ENCODE measurements at regions not wholly inside any gene's neighbourhood (a gene's known extent, or its start where the extent isn't known, plus 50 kb on each side); places are given as distances from the start of the nearest gene placed in this dataset.

GRCh38 chr1:157288006-157288405 lies 149.8 kb upstream of the ETV3 start:
- no peak for DNase-seq
- intact Hi-C loops (cut with micrococcal nuclease) = no loop called here
- Histone ChIP-seq H4K20me1 (ENCODE audit: insufficient read depth, low read length) (no peaks in the 10 kb centered on the region), H3K4me2 (replicated peaks; ENCODE audit: extremely low read depth, low read length, poor library complexity, severe bottlenecking) (no peak overlapping the region), H3K9ac (ENCODE audit: insufficient read depth, low read length, poor library complexity, severe bottlenecking) (no peak overlapping the region), H3K27me3 (ENCODE audit: control insufficient read depth in 2 of 2, insufficient read depth in 2 of 2, low read length in 2 of 2) (peaks cover 7% of the 10 kb centered on the region in 2 donors), H3K79me2 (ENCODE audit: insufficient read depth, low read length) (no peaks in the 10 kb centered on the region), H3K27ac (ENCODE audit: low read depth in 1 of 2, low read length in 2 of 2) (no peak overlapping the region), H3K9me3 (replicated peaks in 1 of 2; ENCODE audit: control insufficient read depth in 1 of 2, insufficient read depth in 1 of 2, low read length in 2 of 2) (no peaks in the 10 kb centered on the region), H3K36me3 (replicated peaks in 1 of 2; ENCODE audit: control insufficient read depth in 1 of 2, insufficient read depth in 2 of 2, low read length in 2 of 2) (no peaks in the 10 kb centered on the region), H2AFZ (ENCODE audit: insufficient read depth, low read depth, low read length, poor library complexity, severe bottlenecking) (no peak overlapping the region), H3K4me3 (replicated peaks in 1 of 3; ENCODE audit: low read depth in 2 of 3, low read length in 3 of 3) (no peak overlapping the region), H3K4me1 (ENCODE audit: control insufficient read depth in 1 of 2, insufficient read depth in 2 of 2, low read length in 2 of 2) (no peaks in the 10 kb centered on the region)
- peaks cover 7% of the 10 kb centered on the region for H3K4me1 Mint-ChIP-seq
- no peak overlapping the region for H3K4me3 Mint-ChIP-seq
- H3K9me3 Mint-ChIP-seq = peaks cover 0 to 2% (median 0%) of the 10 kb centered on the region in 7 donors
- no peak for TF ChIP-seq CTCF (IDR thresholded peaks at IDR 0.05)
- no peaks in the 10 kb centered on the region for H3K36me3 Mint-ChIP-seq
- no CpG with 5 or more reads among the region's 1 CpG for WGBS (ENCODE audit: insufficient coverage)
- peaks cover 12 to 17% (median 14%) of the 10 kb centered on the region in 3 donors for H3K27me3 Mint-ChIP-seq (ENCODE audit: low read depth in 3 of 3)
- H3K27ac Mint-ChIP-seq = no peak overlapping the region

GRCh38 chr1:157287462-157287861 lies 149.3 kb upstream of the ETV3 start:
- intact Hi-C loops (cut with micrococcal nuclease) = no loop called here
- no peak for TF ChIP-seq CTCF (IDR thresholded peaks at IDR 0.05)
- H3K4me3 ChIP-seq (replicated peaks in 1 of 3; ENCODE audit: low read depth in 2 of 3, low read length in 3 of 3) = no peak overlapping the region

More at GRCh38 chr1:157287462-157287861, 149.3 kb upstream of the ETV3 start:
- Histone ChIP-seq H3K9me3 (replicated peaks in 1 of 2; ENCODE audit: control insufficient read depth in 1 of 2, insufficient read depth in 1 of 2, low read length in 2 of 2) (no peaks in the 10 kb centered on the region), H3K36me3 (replicated peaks in 1 of 2; ENCODE audit: control insufficient read depth in 1 of 2, insufficient read depth in 2 of 2, low read length in 2 of 2) (no peaks in the 10 kb centered on the region), H3K27ac (ENCODE audit: low read depth in 1 of 2, low read length in 2 of 2) (no peak overlapping the region), H3K4me2 (replicated peaks; ENCODE audit: extremely low read depth, low read length, poor library complexity, severe bottlenecking) (no peak overlapping the region), H3K4me1 (ENCODE audit: control insufficient read depth in 1 of 2, insufficient read depth in 2 of 2, low read length in 2 of 2) (no peaks in the 10 kb centered on the region), H3K9ac (ENCODE audit: insufficient read depth, low read length, poor library complexity, severe bottlenecking) (no peak overlapping the region), H4K20me1 (ENCODE audit: insufficient read depth, low read length) (no peaks in the 10 kb centered on the region), H3K79me2 (ENCODE audit: insufficient read depth, low read length) (no peaks in the 10 kb centered on the region), H2AFZ (ENCODE audit: insufficient read depth, low read depth, low read length, poor library complexity, severe bottlenecking) (no peak overlapping the region), H3K27me3 (ENCODE audit: control insufficient read depth in 2 of 2, insufficient read depth in 2 of 2, low read length in 2 of 2) (peaks cover 10% of the 10 kb centered on the region in 2 donors)
- 100% methylated on average over 2 of the region's 5 CpGs for WGBS (ENCODE audit: insufficient coverage)
- Mint-ChIP-seq H3K36me3 (no peaks in the 10 kb centered on the region), H3K4me1 (peaks cover 7% of the 10 kb centered on the region), H3K27ac (no peak overlapping the region), H3K4me3 (no peak overlapping the region), H3K9me3 (peaks cover 0 to 2% (median 0%) of the 10 kb centered on the region in 7 donors), H3K27me3 (ENCODE audit: low read depth in 3 of 3) (peaks cover 12 to 20% (median 14%) of the 10 kb centered on the region in 3 donors)
- no peak for DNase-seq

All from CD14-positive monocyte (primary cell).